ENCODE measurements at regions not wholly inside any gene's neighbourhood (a gene's known extent, or its start where the extent isn't known, plus 50 kb on each side); places are given as distances from the start of the nearest gene placed in this dataset.

DNA sequence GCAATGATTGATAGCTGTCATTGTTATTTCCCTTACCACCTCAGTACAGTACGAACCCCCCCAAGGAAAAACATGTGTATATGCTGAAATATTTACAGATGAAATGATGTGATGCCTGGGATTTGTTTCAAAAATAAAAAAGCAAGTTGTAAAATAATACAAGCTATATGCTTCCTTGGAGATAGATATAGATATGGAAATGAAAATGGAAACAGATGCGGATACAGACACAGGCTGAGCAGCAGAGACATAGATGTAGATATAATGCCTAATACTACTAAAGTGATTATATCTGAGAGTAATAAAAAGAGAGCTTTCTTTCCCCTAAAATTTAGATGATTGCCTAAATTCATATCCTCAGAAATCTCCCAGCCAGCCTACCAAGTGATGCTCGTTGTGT is 127.5 kb upstream of the TNPO1 start:
- TF ChIP-seq TBP (IDR thresholded peaks at IDR 0.05; ENCODE audit: low read depth, low read length) (no peak), RAD21 (IDR thresholded peaks at IDR 0.05 in 1 of 2, conservative IDR thresholded peaks at IDR 0.05 in 1 of 2; ENCODE audit: low read depth in 2 of 2, low read length in 2 of 2) (no peak), EGR1 (IDR thresholded peaks at IDR 0.05; ENCODE audit: borderline replicate concordance, low read depth, low read length) (no peak), POLR2AphosphoS5 (IDR thresholded peaks at IDR 0.05; ENCODE audit: low read depth, low read length) (no peak), POLR2A (IDR thresholded peaks at IDR 0.05; ENCODE audit: control extremely low read depth in 1 of 2, low read depth in 2 of 2, low read length in 2 of 2) (no peak), YY1 (IDR thresholded peaks at IDR 0.05; ENCODE audit: low read depth, low read length) (no peak), NRF1 (IDR thresholded peaks at IDR 0.05; ENCODE audit: low read depth, low read length) (no peak)
- TF ChIP-seq, protein P1, sequence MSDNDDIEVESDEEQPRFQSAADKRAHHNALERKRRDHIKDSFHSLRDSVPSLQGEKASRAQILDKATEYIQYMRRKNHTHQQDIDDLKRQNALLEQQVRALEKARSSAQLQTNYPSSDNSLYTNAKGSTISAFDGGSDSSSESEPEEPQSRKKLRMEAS (IDR thresholded peaks at IDR 0.05) = no peak
- TF ChIP-seq, protein P2, sequence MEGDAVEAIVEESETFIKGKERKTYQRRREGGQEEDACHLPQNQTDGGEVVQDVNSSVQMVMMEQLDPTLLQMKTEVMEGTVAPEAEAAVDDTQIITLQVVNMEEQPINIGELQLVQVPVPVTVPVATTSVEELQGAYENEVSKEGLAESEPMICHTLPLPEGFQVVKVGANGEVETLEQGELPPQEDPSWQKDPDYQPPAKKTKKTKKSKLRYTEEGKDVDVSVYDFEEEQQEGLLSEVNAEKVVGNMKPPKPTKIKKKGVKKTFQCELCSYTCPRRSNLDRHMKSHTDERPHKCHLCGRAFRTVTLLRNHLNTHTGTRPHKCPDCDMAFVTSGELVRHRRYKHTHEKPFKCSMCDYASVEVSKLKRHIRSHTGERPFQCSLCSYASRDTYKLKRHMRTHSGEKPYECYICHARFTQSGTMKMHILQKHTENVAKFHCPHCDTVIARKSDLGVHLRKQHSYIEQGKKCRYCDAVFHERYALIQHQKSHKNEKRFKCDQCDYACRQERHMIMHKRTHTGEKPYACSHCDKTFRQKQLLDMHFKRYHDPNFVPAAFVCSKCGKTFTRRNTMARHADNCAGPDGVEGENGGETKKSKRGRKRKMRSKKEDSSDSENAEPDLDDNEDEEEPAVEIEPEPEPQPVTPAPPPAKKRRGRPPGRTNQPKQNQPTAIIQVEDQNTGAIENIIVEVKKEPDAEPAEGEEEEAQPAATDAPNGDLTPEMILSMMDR (IDR thresholded peaks at IDR 0.05; ENCODE audit: control extremely low read depth in 1 of 3, insufficient read depth in 1 of 3, low read depth in 1 of 3, low read length in 3 of 3) = no peak

Data from H1 (cell line).